Activated T-cell treated with anti-CD3 and anti-CD28 coated beads, Interleukin-2, amount 50 U/mL, for 72 hours (primary cell): ENCODE measurements at regions not wholly inside any gene's neighbourhood (a gene's known extent, or its start where the extent isn't known, plus 50 kb on each side); places are given as distances from the start of the nearest gene placed in this dataset.

Experiments used
- ATAC-seq, 2 donors: fragments of 150-1000 bp; cut with Tn5 transposase; replicated peaks in 1 of 2; 2 replicates each; pipeline ENCODE4 v1.10.0; 2021; ENCODE audit warnings: moderate library complexity in 2 of 2, mild to moderate bottlenecking in 1 of 2
- DNase-seq, 2 donors: peaks; one replicate each; pipeline ENCODE4 v3.0.0; 2021 to 2022; ENCODE audit warnings: mixed read lengths in 1 of 2
- H3K27ac Mint-ChIP-seq: one replicate; pipeline ENCODE4 v1.8.0; 2022; ENCODE audit warnings: mild to moderate bottlenecking, moderate library complexity, mixed read lengths
- H3K27me3 Mint-ChIP-seq: one replicate; pipeline ENCODE4 v1.8.0; 2022; ENCODE audit warnings: low read depth, mixed read lengths
- H3K36me3 Mint-ChIP-seq, 2 donors: one replicate each; pipeline ENCODE4 v1.8.0; 2022; ENCODE audit warnings: mixed read lengths in 2 of 2, mild to moderate bottlenecking in 1 of 2; ENCODE audit not compliant: insufficient read depth in 2 of 2
- H3K4me1 Mint-ChIP-seq: one replicate; pipeline ENCODE4 v1.8.0; 2022; ENCODE audit warnings: low read depth, mixed read lengths
- H3K4me3 Mint-ChIP-seq, 2 donors: one replicate each; pipeline ENCODE4 v1.8.0; 2022; ENCODE audit warnings: mild to moderate bottlenecking in 2 of 2, mixed read lengths in 2 of 2, moderate library complexity in 2 of 2
- H3K9me3 Mint-ChIP-seq, 2 donors: one replicate each; pipeline ENCODE4 v1.8.0; 2022; ENCODE audit warnings: mixed read lengths in 2 of 2

DNA sequence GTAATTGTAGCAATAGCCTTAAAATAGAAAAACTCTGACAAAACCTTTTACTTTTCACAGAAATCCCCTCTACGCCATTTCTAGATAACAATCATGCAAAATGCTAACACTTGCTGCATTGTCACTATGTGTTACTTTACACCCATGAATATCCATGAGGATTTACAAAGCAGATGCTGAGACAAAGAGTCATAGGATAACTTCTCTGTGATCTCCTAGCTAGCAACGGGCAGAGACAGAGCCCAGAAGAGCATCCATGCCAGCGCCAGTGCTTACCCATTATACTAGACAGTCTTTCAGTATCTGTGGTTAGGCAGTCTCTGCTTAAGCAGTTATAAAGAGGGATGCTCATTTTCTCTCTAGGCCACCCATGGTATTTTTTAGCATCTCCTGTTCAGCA lies 474.1 kb downstream of the CAAP1 start:
- Mint-ChIP-seq H3K9me3 (peaks cover 5% of the 10 kb centered on the region in 2 donors), H3K4me1 (no peaks in the 10 kb centered on the region), H3K27me3 (no peaks in the 10 kb centered on the region), H3K4me3 (no peak overlapping the region), H3K27ac (no peak overlapping the region), H3K36me3 (no peaks in the 10 kb centered on the region)
- DNase-seq: no peak
- no peak for ATAC-seq

DNA sequence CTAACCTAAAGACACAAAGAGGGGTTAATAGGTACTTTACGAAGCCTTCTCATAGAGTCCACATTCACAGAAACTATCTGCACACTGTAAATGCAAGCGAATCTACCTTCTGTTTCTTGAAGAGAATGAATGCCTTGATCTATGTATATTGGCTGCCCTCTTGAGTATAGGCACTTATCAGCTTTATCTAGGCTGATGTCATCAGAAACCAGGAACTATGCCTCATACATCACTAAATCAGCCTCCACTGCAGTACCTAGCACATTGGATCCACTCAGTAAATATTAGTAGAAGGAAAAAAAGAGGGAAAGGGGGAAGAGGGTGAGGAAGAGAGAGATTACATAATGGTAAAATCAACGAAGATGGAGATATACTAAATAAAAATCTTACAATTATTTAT lies 477.1 kb downstream of the CAAP1 start:
- no peak for ATAC-seq
- Mint-ChIP-seq H3K9me3 (peaks cover 5 to 10% of the 10 kb centered on the region in 2 donors), H3K4me3 (no peak overlapping the region)

DNA sequence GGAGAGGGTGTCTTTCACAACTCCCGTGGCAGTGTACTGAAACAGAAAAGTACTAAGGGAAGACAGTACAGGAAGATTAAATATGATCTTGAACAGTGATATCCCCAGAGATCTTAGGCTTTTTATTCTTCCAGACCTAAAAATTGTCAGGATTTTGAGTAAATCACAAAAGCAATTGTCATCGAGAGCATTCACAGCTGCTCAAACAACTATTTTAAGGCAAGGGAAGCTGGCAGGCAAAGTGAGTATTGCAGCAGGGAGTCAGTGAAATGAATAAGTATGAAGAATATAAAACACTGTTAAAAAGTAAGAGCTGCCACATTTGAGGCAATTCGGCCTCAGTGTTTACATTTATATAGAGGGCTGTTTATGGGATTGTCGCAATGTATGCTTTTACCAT lies 479.0 kb downstream of the CAAP1 start:
- H3K36me3 Mint-ChIP-seq: no peaks in the 10 kb centered on the region
- peaks cover 4 to 13% of the 10 kb centered on the region in 2 donors for H3K9me3 Mint-ChIP-seq
- no peaks in the 10 kb centered on the region for H3K27me3 Mint-ChIP-seq
- DNase-seq (no peak), ATAC-seq (no peak)
- H3K4me1 Mint-ChIP-seq: no peaks in the 10 kb centered on the region
- H3K4me3 Mint-ChIP-seq: no peak overlapping the region
- H3K27ac Mint-ChIP-seq: no peak overlapping the region

More for the DNA sequence above, 477.1 kb downstream of the CAAP1 start:
- H3K36me3 Mint-ChIP-seq: no peaks in the 10 kb centered on the region
- H3K27ac Mint-ChIP-seq: no peak overlapping the region
- H3K27me3 Mint-ChIP-seq: no peaks in the 10 kb centered on the region
- H3K4me1 Mint-ChIP-seq: no peaks in the 10 kb centered on the region
- DNase-seq: no peak

DNA sequence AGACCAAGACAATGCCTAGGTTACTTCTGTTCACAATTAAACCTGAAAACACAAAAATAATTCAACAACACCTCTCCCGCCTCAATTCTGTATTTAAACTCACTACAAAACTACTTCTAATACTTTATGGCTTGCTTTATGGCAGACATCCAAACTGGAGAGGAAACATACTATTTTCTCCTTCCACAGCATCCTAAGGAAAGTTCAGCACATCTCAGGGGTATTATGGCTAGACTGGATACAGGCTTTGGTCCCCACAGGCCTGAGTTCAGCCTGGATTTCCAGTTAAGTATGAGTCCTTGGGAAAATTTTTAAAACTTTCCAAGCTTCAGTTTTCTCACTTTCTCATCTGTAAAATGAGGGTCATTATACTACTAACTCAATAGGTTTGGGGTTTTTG lies 480.2 kb downstream of the CAAP1 start:
- Mint-ChIP-seq H3K27me3 (no peaks in the 10 kb centered on the region), H3K4me1 (no peaks in the 10 kb centered on the region), H3K9me3 (peaks cover 7 to 17% of the 10 kb centered on the region in 2 donors), H3K27ac (no peak overlapping the region), H3K4me3 (no peak overlapping the region), H3K36me3 (no peaks in the 10 kb centered on the region)
- DNase-seq (no peak), ATAC-seq (no peak)

DNA sequence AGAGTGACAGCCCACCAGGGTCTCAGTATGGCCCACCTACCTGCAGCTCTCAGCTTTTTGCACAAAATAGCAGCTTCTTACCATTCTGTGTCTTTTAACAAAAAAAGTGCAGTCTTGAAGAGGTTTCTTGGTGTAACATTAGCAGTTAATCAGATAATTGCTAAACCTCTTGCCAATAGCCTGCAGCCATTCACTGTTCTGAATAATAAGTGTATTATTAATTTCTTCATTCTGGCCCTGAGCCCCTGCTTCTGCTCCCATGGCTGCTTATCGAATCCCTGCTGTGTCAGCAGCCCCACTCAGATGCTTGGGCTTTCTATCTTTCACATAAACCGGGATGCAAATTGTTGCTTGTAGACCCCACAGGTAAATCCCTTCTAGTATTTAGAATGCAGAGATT lies 485.9 kb downstream of the CAAP1 start:
- DNase-seq (no peak), ATAC-seq (no peak)
- no peak overlapping the region for H3K4me3 Mint-ChIP-seq
- H3K27me3 Mint-ChIP-seq: no peaks in the 10 kb centered on the region
- no peaks in the 10 kb centered on the region for H3K4me1 Mint-ChIP-seq
- H3K36me3 Mint-ChIP-seq: no peaks in the 10 kb centered on the region
- H3K27ac Mint-ChIP-seq: no peak overlapping the region
- H3K9me3 Mint-ChIP-seq: peaks cover 16 to 24% of the 10 kb centered on the region in 2 donors

DNA sequence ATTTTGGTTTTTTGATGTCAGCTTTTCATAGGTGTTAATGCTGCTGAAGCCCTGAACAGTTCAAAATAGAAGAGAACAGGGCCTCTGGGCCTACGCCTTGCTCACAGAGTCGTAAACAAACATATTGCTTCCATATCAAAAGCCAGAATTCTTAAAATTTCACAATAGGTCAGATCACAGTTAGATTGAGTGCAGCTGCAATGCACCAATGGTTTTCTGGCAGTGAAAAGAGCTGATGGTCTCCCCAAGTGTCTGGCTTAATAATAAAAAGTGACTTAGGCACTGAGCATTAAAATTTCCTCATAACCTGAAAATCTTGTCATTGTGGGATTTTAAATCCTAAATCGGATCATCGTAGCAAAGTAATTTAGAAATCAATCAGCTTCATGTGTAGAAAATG lies 493.0 kb downstream of the CAAP1 start:
- H3K4me1 Mint-ChIP-seq: no peaks in the 10 kb centered on the region
- no peak overlapping the region for H3K4me3 Mint-ChIP-seq
- ATAC-seq (no peak), DNase-seq (no peak)
- H3K27me3 Mint-ChIP-seq: no peaks in the 10 kb centered on the region
- H3K36me3 Mint-ChIP-seq: no peaks in the 10 kb centered on the region
- H3K27ac Mint-ChIP-seq: no peak overlapping the region
- H3K9me3 Mint-ChIP-seq: peaks cover 5 to 9% of the 10 kb centered on the region in 2 donors

DNA sequence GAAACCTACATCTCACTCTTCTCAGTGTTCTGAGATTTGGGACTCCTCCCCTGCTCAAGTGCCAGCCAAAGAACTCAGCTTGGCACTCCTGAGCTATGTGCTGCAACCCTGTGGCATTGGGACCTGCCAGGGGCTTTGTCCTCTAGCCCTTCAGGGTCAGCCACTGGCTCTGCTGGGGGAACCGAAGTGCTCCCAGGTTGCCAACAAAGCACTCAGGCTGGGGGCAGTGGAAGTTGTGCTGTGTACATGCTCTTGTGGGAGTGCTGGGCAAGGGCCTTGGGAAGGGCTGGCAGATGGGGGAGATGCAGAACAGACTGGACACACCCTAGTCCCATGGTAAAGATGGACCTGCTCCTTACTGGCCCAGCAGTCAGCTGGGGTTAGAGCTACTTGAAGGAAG lies 498.6 kb downstream of the CAAP1 start:
- Mint-ChIP-seq H3K27ac (no peak overlapping the region), H3K36me3 (no peaks in the 10 kb centered on the region), H3K4me3 (no peak overlapping the region), H3K9me3 (peaks cover 13 to 14% of the 10 kb centered on the region in 2 donors), H3K4me1 (no peaks in the 10 kb centered on the region), H3K27me3 (no peaks in the 10 kb centered on the region)
- DNase-seq (no peak), ATAC-seq (no peak)

DNA sequence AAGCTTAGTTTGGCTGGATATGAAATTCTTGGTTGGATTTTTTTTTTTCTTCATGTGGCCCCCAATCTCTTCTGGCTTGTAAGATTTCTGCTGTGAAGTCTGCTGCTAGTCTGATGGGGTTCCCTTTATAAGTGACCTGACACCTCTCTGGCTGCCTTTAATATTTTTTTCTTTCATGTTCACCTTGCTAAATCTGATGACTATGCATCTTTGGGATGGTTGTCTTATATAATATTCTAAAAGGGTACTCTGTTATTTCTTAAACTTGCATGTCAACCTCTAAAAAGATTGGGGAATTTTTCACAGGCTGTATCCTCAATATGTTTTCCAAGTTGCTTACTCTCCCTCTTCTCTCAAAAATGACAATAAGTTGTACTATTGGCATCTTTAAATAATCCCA lies 500.0 kb downstream of the CAAP1 start:
- Mint-ChIP-seq H3K4me1 (no peaks in the 10 kb centered on the region), H3K9me3 (peaks cover 8 to 11% of the 10 kb centered on the region in 2 donors), H3K27me3 (no peaks in the 10 kb centered on the region), H3K27ac (no peak overlapping the region), H3K4me3 (no peak overlapping the region), H3K36me3 (no peaks in the 10 kb centered on the region)
- ATAC-seq (no peak), DNase-seq (no peak)

DNA sequence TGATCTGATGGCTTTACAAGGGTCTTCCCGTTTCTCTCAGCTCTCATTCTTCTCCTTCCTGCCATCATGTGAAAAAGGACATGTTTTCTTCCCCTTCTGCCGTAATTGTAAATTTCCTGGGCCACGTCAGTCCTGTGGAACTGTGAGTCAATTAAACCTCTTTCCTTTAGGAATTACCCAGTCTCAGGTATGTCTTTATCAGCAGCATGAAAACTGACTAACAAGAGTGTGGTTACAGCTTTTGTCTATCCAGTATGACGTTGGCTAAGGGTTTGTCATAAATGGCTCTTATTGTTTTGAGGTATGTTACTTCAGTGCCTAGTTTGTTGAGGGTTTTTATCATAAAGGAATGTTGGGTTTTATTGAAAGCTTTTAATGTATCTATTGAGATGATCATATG lies 501.6 kb downstream of the CAAP1 start:
- H3K4me3 Mint-ChIP-seq: no peak overlapping the region
- ATAC-seq: no peak
- DNase-seq: no peak
- H3K27ac Mint-ChIP-seq: no peak overlapping the region
- H3K9me3 Mint-ChIP-seq: peaks cover 8 to 11% of the 10 kb centered on the region in 2 donors
- no peaks in the 10 kb centered on the region for H3K36me3 Mint-ChIP-seq
- no peaks in the 10 kb centered on the region for H3K27me3 Mint-ChIP-seq
- no peaks in the 10 kb centered on the region for H3K4me1 Mint-ChIP-seq

DNA sequence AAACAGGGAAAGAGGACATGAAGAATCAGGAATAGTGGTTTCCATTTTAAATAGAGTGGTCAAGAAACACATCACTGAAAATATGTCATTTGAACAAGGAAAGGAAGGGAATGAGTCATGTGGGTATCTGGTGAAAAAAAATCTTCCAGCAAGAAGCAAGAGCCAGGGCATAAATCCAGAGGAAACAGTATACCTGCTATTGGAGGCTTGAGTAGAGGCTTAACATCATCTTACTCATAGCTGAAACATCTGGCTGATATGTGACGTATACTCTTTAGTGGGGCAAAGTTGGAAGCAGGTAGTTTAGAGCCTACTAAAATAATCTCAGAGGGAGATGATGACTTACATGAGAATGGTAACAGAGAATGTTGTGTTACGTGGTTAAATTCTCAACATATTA lies 517.2 kb downstream of the CAAP1 start:
- Mint-ChIP-seq H3K36me3 (no peaks in the 10 kb centered on the region), H3K9me3 (peaks cover 1 to 3% of the 10 kb centered on the region in 2 donors), H3K27ac (no peak overlapping the region), H3K27me3 (no peaks in the 10 kb centered on the region), H3K4me1 (no peaks in the 10 kb centered on the region), H3K4me3 (no peak overlapping the region)
- DNase-seq (no peak), ATAC-seq (no peak)

DNA sequence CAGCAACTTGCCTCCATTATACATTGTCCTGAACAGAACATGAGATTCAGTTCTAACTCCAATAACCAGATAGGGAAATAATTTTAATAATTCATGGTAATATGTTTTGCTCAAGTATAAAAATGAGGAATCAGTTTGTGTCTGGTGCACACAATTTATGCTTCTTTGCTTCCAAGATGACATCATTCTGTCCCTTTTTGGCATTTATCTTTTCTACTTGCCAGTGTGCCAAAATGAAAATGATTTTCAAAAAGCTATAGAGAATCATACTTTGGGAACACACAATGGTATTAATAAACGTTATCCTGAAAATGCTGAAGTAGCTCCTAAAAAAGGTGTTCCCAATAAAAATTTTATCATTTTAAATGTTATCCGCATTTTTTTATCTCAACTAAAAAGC lies 519.0 kb downstream of the CAAP1 start:
- no peak overlapping the region for H3K4me3 Mint-ChIP-seq
- no peak for DNase-seq
- no peaks in the 10 kb centered on the region for H3K36me3 Mint-ChIP-seq
- H3K27ac Mint-ChIP-seq: no peak overlapping the region
- no peaks in the 10 kb centered on the region for H3K27me3 Mint-ChIP-seq
- ATAC-seq: no peak
- no peaks in the 10 kb centered on the region for H3K4me1 Mint-ChIP-seq
- peaks cover 4 to 5% of the 10 kb centered on the region in 2 donors for H3K9me3 Mint-ChIP-seq

DNA sequence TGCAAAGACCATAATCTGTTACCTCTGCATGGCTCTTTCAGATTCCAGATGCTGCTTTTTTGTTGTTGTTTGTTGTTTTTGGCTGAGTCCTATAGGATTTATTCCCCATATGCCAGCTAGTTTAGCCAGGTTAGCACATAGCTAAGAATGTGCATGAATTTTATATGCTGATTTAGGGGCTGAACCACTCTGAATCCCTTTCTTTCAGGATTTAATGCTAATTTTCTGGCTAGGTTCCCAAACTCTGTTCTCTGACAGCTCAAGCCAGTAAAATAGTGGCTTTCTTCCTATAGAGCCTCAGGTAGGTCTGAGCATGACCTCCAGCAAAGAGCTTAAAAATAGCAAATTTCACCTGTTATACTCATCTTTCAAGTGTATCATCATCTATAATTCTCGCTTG lies 521.4 kb downstream of the CAAP1 start:
- no peak for ATAC-seq
- Mint-ChIP-seq H3K9me3 (peaks cover 3 to 8% of the 10 kb centered on the region in 2 donors), H3K4me3 (no peak overlapping the region), H3K27ac (no peak overlapping the region), H3K4me1 (no peaks in the 10 kb centered on the region), H3K36me3 (no peaks in the 10 kb centered on the region), H3K27me3 (no peaks in the 10 kb centered on the region)
- no peak for DNase-seq

DNA sequence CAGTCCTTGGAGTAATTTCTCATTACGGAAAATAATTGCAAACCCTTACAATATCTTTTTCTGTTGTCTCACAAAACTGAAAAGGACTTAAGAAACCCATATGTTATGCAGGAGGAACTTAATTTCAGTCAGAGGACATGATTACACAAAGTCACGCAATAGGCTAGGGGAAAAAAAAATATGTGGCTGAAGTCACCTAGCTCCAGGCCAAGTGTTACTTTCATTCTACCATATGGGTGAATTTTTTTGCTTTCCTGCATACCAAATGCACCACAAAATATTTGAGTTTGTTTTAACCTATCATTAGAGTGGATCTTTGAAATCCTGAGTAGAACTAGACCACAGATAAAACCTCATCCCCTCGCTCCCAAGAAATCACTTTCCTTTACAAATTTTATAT lies 523.5 kb downstream of the CAAP1 start:
- no peak overlapping the region for H3K4me3 Mint-ChIP-seq
- H3K4me1 Mint-ChIP-seq: no peaks in the 10 kb centered on the region
- DNase-seq (no peak), ATAC-seq (no peak)
- no peaks in the 10 kb centered on the region for H3K36me3 Mint-ChIP-seq
- H3K27ac Mint-ChIP-seq: no peak overlapping the region
- peaks cover 4 to 10% of the 10 kb centered on the region in 2 donors for H3K9me3 Mint-ChIP-seq
- H3K27me3 Mint-ChIP-seq: no peaks in the 10 kb centered on the region

DNA sequence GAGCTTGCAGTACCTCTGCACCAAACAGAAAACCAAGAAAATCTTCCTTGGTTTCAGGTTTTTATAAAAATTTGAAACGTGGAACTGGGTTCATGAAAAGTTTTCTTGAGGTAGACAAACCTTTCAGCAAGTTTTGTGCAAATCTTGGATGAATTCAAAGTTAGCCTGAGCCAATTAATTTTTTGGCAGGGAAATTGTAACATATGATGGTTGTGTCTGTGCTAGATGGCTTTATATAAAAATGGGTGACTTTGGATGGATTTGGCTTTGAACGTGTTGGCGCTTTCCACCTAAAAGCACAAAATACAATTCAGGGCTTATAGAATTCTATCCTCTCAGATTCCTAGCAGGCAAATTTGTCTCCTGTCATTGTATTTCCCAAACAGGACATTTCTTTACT lies 524.4 kb downstream of the CAAP1 start:
- Mint-ChIP-seq H3K27ac (no peak overlapping the region), H3K9me3 (peaks cover 4 to 10% of the 10 kb centered on the region in 2 donors), H3K27me3 (no peaks in the 10 kb centered on the region), H3K4me1 (no peaks in the 10 kb centered on the region), H3K4me3 (no peak overlapping the region), H3K36me3 (no peaks in the 10 kb centered on the region)
- no peak for DNase-seq
- ATAC-seq: no peak
